ENCODE measurements at regions not wholly inside any gene's neighbourhood (a gene's known extent, or its start where the extent isn't known, plus 50 kb on each side); places are given as distances from the start of the nearest gene placed in this dataset.

DNA sequence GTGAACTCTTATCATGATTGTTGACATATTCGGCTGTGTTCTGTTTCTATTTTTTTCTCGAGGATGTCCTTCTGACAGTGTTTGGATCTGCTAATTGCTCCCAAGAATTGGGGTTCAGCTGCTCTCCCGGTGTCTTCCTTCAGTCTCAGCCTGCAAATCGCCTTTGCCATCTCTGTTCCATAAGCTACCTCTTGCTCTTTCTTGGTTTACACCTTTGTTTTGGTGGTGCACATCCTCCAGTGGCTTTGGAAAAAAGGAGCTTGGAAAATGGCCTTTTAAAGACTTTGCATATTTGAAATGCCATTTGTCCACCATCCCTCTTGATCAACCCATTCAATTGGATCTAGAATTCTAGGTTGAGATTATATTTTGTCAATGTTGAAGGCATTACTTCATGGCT is 137.2 kb downstream of the URI1 start (continued):
- no peak for TF ChIP-seq KDM1A (IDR thresholded peaks at IDR 0.05; ENCODE audit: borderline replicate concordance, low read length)

Data from H1 (cell line).